OCI-LY7 (cell line): ENCODE measurements at regions not wholly inside any gene's neighbourhood (a gene's known extent, or its start where the extent isn't known, plus 50 kb on each side); places are given as distances from the start of the nearest gene placed in this dataset.

Experiments used
- BruUV-seq: library from RNA; stranded (reverse); fragments of 400-500 nt; replicated peaks from 2 replicates; lab custom pipeline; 2021; lab: Mats Ljungman, UMichigan
- CTCF ChIA-PET: fragments of 300-600 bp; sonication (Branson Sonifier 250); formaldehyde crosslinking; loops from one replicate; lab custom pipeline; 2022; ENCODE audit warnings: antibody characterized with exemption; ENCODE audit not compliant: unreplicated experiment; lab: Charles Lee
- POLR2A ChIA-PET: fragments of 300-600 bp; sonication (Branson Sonifier 250); formaldehyde crosslinking; loops from one replicate; lab custom pipeline; 2022; ENCODE audit warnings: antibody characterized with exemption; lab: Charles Lee
- DNase-seq: peaks from one replicate; pipeline ENCODE4 v3.0.0-alpha.2; 2015; ENCODE audit warnings: low spot score
- H2AFZ ChIP-seq: fragments of 200-600 bp; sonication (generic), shearing (Covaris generic); 2 replicates; pipeline ENCODE4 v1.6.1; 2014; ENCODE audit warnings: mild to moderate bottlenecking, antibody characterized with exemption, low read length, moderate library complexity
- H3K27ac ChIP-seq: fragments of 200-600 bp; sonication (generic); 2 replicates; pipeline ENCODE4 v1.5.1; 2014; ENCODE audit warnings: mixed run types, low read depth, mild to moderate bottlenecking, moderate library complexity, low read length, inconsistent platforms; ENCODE audit not compliant: poor library complexity, severe bottlenecking
- H3K36me3 ChIP-seq: fragments of 200-600 bp; sonication (generic); 2 replicates; pipeline ENCODE4 v1.6.1; 2014; ENCODE audit warnings: mild to moderate bottlenecking, antibody characterized with exemption, low read length, moderate library complexity, mixed read lengths; ENCODE audit not compliant: insufficient read depth
- H3K4me1 ChIP-seq: fragments of 200-600 bp; sonication (generic); 2 replicates; pipeline ENCODE4 v1.5.1; 2014; ENCODE audit warnings: mild to moderate bottlenecking, low read length; ENCODE audit not compliant: insufficient read depth, poor library complexity, severe bottlenecking
- H3K4me2 ChIP-seq: fragments of 200-600 bp; sonication (generic); 2 replicates; pipeline ENCODE4 v1.6.1; 2014; ENCODE audit warnings: mild to moderate bottlenecking, low read length
- H3K4me3 ChIP-seq: fragments of 200-600 bp; sonication (generic); 2 replicates; pipeline ENCODE4 v1.5.1; 2014; ENCODE audit warnings: mild to moderate bottlenecking, low read depth, low read length; ENCODE audit not compliant: poor library complexity, severe bottlenecking
- H3K79me2 ChIP-seq: fragments of 200-600 bp; sonication (generic); 2 replicates; pipeline ENCODE4 v1.6.1; 2016; ENCODE audit warnings: low read depth, mild to moderate bottlenecking, low read length, moderate library complexity, mixed read lengths; ENCODE audit not compliant: insufficient read depth
- H3K9me2 ChIP-seq: fragments of 200-600 bp; sonication (generic); 2 replicates; pipeline ENCODE4 v1.6.1; 2016; ENCODE audit warnings: mild to moderate bottlenecking, low read length, mixed read lengths; ENCODE audit not compliant: insufficient read depth
- H3K9me3 ChIP-seq: fragments of 200-600 bp; sonication (generic); 2 replicates; pipeline ENCODE4 v1.6.1; 2014; ENCODE audit warnings: mild to moderate bottlenecking, mixed run types, low read length, mixed read lengths
- H4K20me1 ChIP-seq: fragments of 200-600 bp; sonication (generic); 2 replicates; pipeline ENCODE4 v1.6.1; 2014; ENCODE audit warnings: mild to moderate bottlenecking, antibody characterized with exemption, low read length, moderate library complexity, mixed read lengths; ENCODE audit not compliant: insufficient read depth
- CTCF ChIP-seq: fragments of 200-600 bp; sonication (generic); conservative IDR thresholded peaks from 2 replicates; pipeline ENCODE4 v1.5.1; 2014; ENCODE audit warnings: mild to moderate bottlenecking, antibody characterized with exemption, low read length, moderate library complexity, mixed read lengths
- EZH2phosphoT487 ChIP-seq: fragments of 200-600 bp; sonication (generic); IDR thresholded peaks from 2 replicates; pipeline ENCODE4 v1.6.1; 2018; ENCODE audit warnings: low read depth, borderline replicate concordance, mild to moderate bottlenecking, mixed run types, antibody characterized with exemption, low read length, moderate library complexity, mixed read lengths
- intact Hi-C: fragments of 100-400 bp; cut with micrococcal nuclease; formaldehyde crosslinking; loops from one replicate; pipeline ENCODE4 v1.10.0; 2022; ENCODE audit not compliant: unreplicated experiment

GRCh38 chr13:99133848-99134247, 66.8 kb upstream of the UBAC2 start:
- Histone ChIP-seq H3K36me3 (no peaks in the 10 kb centered on the region), H3K4me2 (no peak overlapping the region), H3K9me2 (no peaks in the 10 kb centered on the region), H3K79me2 (no peaks in the 10 kb centered on the region), H3K27ac (no peak overlapping the region), H3K9me3 (no peaks in the 10 kb centered on the region), H2AFZ (no peak overlapping the region), H3K4me3 (no peak overlapping the region), H3K4me1 (peaks cover 25% of the 10 kb centered on the region), H4K20me1 (no peaks in the 10 kb centered on the region)
- POLR2A ChIA-PET: interaction anchor here (0.5 kb wide), 1 partner anchor 17 kb away, joined by 3 read pairs; no protein-coding TSS in a partner anchor
- DNase-seq: no peak
- CTCF ChIA-PET: no interaction called here
- no peak for TF ChIP-seq EZH2phosphoT487
- TF ChIP-seq CTCF: no peak
- intact Hi-C loops: no loop called here
- no TSS peak for BruUV-seq

DNA sequence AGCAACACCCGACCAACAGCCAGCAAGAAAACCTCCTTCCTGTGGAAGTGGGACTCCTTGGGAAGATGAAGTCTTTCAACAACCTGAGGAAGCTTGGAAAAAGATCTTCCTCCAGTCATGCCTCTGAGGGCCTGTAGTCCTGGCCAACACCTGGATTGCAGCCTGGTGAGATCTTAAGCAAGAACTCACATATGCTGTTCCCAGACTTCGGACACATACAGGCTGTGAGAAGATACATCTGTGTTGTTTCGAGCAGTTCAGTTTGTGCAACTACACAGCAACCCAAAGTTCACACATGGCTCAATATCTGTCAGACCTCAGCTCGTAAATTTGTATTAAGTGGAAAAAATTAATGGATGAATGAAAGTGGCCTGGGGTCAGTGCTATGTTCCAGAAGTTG, 65.1 kb upstream of the UBAC2 start:
- POLR2A ChIA-PET: no interaction called here
- H3K4me1 ChIP-seq: peaks cover 11% of the 10 kb centered on the region
- H2AFZ ChIP-seq: no peak overlapping the region
- no TSS peak for BruUV-seq
- H3K9me3 ChIP-seq: no peaks in the 10 kb centered on the region
- H3K36me3 ChIP-seq: no peaks in the 10 kb centered on the region
- no peak for DNase-seq
- no peaks in the 10 kb centered on the region for H3K79me2 ChIP-seq
- intact Hi-C loops: no loop called here
- CTCF ChIA-PET: no interaction called here
- no peak overlapping the region for H3K4me3 ChIP-seq
- no peaks in the 10 kb centered on the region for H4K20me1 ChIP-seq
- TF ChIP-seq CTCF (no peak), EZH2phosphoT487 (no peak)
- no peak overlapping the region for H3K4me2 ChIP-seq
- H3K27ac ChIP-seq: no peak overlapping the region
- H3K9me2 ChIP-seq: no peaks in the 10 kb centered on the region

GRCh38 chr13:99136427-99136954, 64.2 kb upstream of the UBAC2 start:
- DNase-seq: no peak
- Histone ChIP-seq H3K4me3 (no peak overlapping the region), H3K9me2 (no peaks in the 10 kb centered on the region), H3K9me3 (no peaks in the 10 kb centered on the region), H3K79me2 (no peaks in the 10 kb centered on the region), H3K4me1 (peaks cover 11% of the 10 kb centered on the region), H3K4me2 (no peak overlapping the region), H3K27ac (no peak overlapping the region), H2AFZ (no peak overlapping the region), H4K20me1 (no peaks in the 10 kb centered on the region), H3K36me3 (no peaks in the 10 kb centered on the region)
- BruUV-seq: no TSS peak
- CTCF ChIA-PET: no interaction called here
- POLR2A ChIA-PET: no interaction called here
- TF ChIP-seq EZH2phosphoT487 (no peak), CTCF (no peak)
- intact Hi-C loops: no loop called here
